ENCODE measurements at regions not wholly inside any gene's neighbourhood (a gene's known extent, or its start where the extent isn't known, plus 50 kb on each side); places are given as distances from the start of the nearest gene placed in this dataset.

DNA sequence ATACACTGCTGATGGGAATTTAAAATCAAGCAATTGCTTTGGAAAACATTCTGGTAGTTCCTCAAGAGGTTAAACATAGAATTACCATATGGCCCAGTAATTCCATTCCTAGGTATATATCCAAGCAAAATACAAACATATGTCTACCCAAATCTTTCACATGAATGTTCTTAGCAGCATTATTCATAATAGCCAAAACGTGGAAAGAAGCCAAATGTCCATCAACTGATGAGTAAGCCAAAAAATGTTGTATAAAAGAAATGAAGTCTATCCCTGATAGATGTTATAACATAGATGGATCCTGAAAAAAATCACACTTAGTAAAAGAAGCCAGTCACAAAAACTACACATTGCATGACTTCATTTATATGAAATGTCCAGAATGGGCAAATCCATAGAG is 893.0 kb downstream of the SORCS3 start:
- Histone ChIP-seq H3K9me3 (peaks cover 0 to 34% (median 14%) of the 10 kb centered on the region in 8 donors), H3K36me3 (no peaks in the 10 kb centered on the region), H3K27ac (no peak overlapping the region), H3K4me1 (no peaks in the 10 kb centered on the region), H3K27me3 (replicated peaks in 1 of 7) (no peaks in the 10 kb centered on the region), H3K4me3 (no peak overlapping the region)
- intact Hi-C loops (cut with DNase I; ENCODE audit: low total_unique reads) = no loop called here
- WGBS, 5 donors = 32 to 64% (median 45%) methylated on average over 1 of the region's 1 CpG
- no peak for TF ChIP-seq CTCF (IDR thresholded peaks at IDR 0.05 in 8 of 11, conservative IDR thresholded peaks at IDR 0.05 in 3 of 11)
- TF ChIP-seq POLR2AphosphoS5 (IDR thresholded peaks at IDR 0.05) = no peak
- no peak for TF ChIP-seq POLR2A (IDR thresholded peaks at IDR 0.05)
- no peak for DNase-seq

GRCh38 chr10:105516511-105516910 is 875.4 kb downstream of the SORCS3 start:
- no peak for DNase-seq
- intact Hi-C loops (cut with DNase I; ENCODE audit: low total_unique reads) = no loop called here
- WGBS, 5 donors = 84 to 89% (median 86%) methylated on average over 2 of the region's 2 CpGs
- no peaks in the 10 kb centered on the region for H3K27me3 ChIP-seq (replicated peaks in 1 of 7)
- H3K4me3 ChIP-seq = no peak overlapping the region
- no peak overlapping the region for H3K27ac ChIP-seq
- no peaks in the 10 kb centered on the region for H3K4me1 ChIP-seq
- TF ChIP-seq POLR2A (IDR thresholded peaks at IDR 0.05) = no peak
- TF ChIP-seq CTCF (IDR thresholded peaks at IDR 0.05 in 8 of 11, conservative IDR thresholded peaks at IDR 0.05 in 3 of 11) = no peak
- no peak for TF ChIP-seq POLR2AphosphoS5 (IDR thresholded peaks at IDR 0.05)
- H3K9me3 ChIP-seq = no peaks in the 10 kb centered on the region
- H3K36me3 ChIP-seq = no peaks in the 10 kb centered on the region

DNA sequence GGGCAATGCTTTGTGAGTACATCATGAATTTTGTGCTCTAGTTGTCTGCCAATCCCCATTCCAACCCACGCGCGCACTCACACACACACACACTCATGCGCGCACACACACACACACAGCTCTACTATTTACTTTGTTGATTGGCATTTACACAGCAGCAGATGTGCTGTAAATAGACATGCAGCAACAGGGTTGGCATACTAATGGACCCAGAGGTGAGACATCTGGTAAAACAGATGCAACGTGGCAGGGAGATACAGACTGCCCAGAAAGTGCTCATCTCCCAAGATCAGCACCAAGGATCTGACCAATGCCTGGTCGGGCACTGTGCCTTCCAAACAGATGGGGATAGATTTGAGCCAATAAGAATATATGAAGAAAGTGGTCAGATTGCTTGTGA is 873.0 kb downstream of the SORCS3 start:
- TF ChIP-seq CTCF (IDR thresholded peaks at IDR 0.05 in 8 of 11, conservative IDR thresholded peaks at IDR 0.05 in 3 of 11) (no peak), POLR2A (IDR thresholded peaks at IDR 0.05) (no peak), POLR2AphosphoS5 (IDR thresholded peaks at IDR 0.05) (no peak)
- H3K4me3 ChIP-seq = no peak overlapping the region
- H3K27ac ChIP-seq = no peak overlapping the region
- intact Hi-C loops (cut with DNase I; ENCODE audit: low total_unique reads) = no loop called here
- no peaks in the 10 kb centered on the region for H3K4me1 ChIP-seq
- no peaks in the 10 kb centered on the region for H3K36me3 ChIP-seq
- no peaks in the 10 kb centered on the region for H3K27me3 ChIP-seq (replicated peaks in 1 of 7)
- WGBS, 5 donors = 86 to 93% (median 93%) methylated on average over 7 of the region's 7 CpGs
- H3K9me3 ChIP-seq = peaks cover 0 to 7% (median 0%) of the 10 kb centered on the region in 8 donors
- DNase-seq = no peak

DNA sequence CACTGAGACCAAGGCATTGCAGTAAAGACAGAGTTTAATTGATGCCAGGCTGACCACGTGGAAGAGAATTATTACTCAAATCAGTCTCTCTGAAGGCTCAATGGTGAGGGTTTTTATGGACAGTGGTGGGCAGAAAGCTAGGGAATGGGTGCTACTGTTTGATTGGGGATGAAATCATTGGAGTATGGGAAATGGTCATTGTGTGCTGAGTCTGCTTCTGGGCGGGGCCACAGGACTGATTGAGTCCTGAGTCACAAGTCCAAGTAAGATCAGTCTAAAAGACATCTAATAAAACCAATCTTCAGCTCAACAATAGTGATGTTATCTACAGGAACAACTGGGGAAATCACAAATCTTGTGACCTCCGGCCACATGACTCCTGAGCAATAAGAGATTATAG is 868.4 kb downstream of the SORCS3 start:
- TF ChIP-seq CTCF (IDR thresholded peaks at IDR 0.05 in 8 of 11, conservative IDR thresholded peaks at IDR 0.05 in 3 of 11) = no peak
- TF ChIP-seq POLR2AphosphoS5 (IDR thresholded peaks at IDR 0.05) = no peak
- TF ChIP-seq POLR2A (IDR thresholded peaks at IDR 0.05) = no peak
- 70 to 78% (median 72%) methylated on average over 3 of the region's 3 CpGs for WGBS, 5 donors
- Histone ChIP-seq H3K27ac (no peak overlapping the region), H3K4me1 (no peaks in the 10 kb centered on the region), H3K27me3 (replicated peaks in 1 of 7) (no peaks in the 10 kb centered on the region), H3K9me3 (peaks cover 0 to 7% (median 0%) of the 10 kb centered on the region in 8 donors), H3K36me3 (no peaks in the 10 kb centered on the region), H3K4me3 (no peak overlapping the region)
- intact Hi-C loops (cut with DNase I; ENCODE audit: low total_unique reads) = no loop called here
- no peak for DNase-seq

Measured in spleen (tissue), 11 donors.